ENCODE measurements at regions not wholly inside any gene's neighbourhood (a gene's known extent, or its start where the extent isn't known, plus 50 kb on each side); places are given as distances from the start of the nearest gene placed in this dataset.

GRCh38 chr2:11028407-11028916 lies 116.7 kb downstream of the KCNF1 start:
- FAIRE-seq (no peak), DNase-seq (ENCODE audit: low read depth in 1 of 2, low spot score in 2 of 2) (no peak)
- Histone ChIP-seq H2BK120ac (replicated peaks; ENCODE audit: low read depth, low read length) (no peak overlapping the region), H2BK12ac (ENCODE audit: low read depth, low read length) (no peak overlapping the region), H4K8ac (ENCODE audit: extremely low read depth, insufficient read depth, low read length) (no peak overlapping the region), H3K56ac (replicated peaks; ENCODE audit: insufficient read length, low read depth, low read length) (no peak overlapping the region), H2AK5ac (ENCODE audit: low read depth, low read length) (no peak overlapping the region), H3K4me2 (ENCODE audit: insufficient read depth in 1 of 2, low read depth in 2 of 2, low read length in 2 of 2) (no peak overlapping the region), H3K27ac (ENCODE audit: low read depth, low read length) (no peak overlapping the region), H4K91ac (replicated peaks; ENCODE audit: insufficient read length, low read length) (no peak overlapping the region), H4K20me1 (replicated peaks in 1 of 2; ENCODE audit: control insufficient read depth in 1 of 2, insufficient read depth in 2 of 2, low read length in 2 of 2) (no peaks in the 10 kb centered on the region), H3K27me3 (replicated peaks in 1 of 4; ENCODE audit: control insufficient read depth in 3 of 4, extremely low read depth in 1 of 4, insufficient read depth in 3 of 4, low read length in 3 of 4) (no peaks in the 10 kb centered on the region), H3K23ac (ENCODE audit: insufficient read length) (no peak overlapping the region), H2AFZ (ENCODE audit: low read length) (no peak overlapping the region), H3K4me1 (replicated peaks in 1 of 4; ENCODE audit: control insufficient read depth in 3 of 4, insufficient read depth in 4 of 4, low read length in 3 of 4) (no peaks in the 10 kb centered on the region), H3K36me3 (ENCODE audit: control insufficient read depth in 2 of 4, insufficient read depth in 4 of 4, low read length in 3 of 4) (no peaks in the 10 kb centered on the region), H2BK20ac (ENCODE audit: low read length) (no peak overlapping the region), H4K5ac (ENCODE audit: insufficient read length, low read depth, low read length) (no peak overlapping the region), H3K18ac (ENCODE audit: extremely low read depth, low read length) (no peak overlapping the region), H3K14ac (ENCODE audit: insufficient read length) (no peak overlapping the region), H3K4me3 (ENCODE audit: extremely low read depth in 1 of 4, insufficient read depth in 2 of 4, low read depth in 3 of 4, low read length in 4 of 4) (no peak overlapping the region), H3K4ac (replicated peaks; ENCODE audit: insufficient read length, low read depth, low read length) (no peak overlapping the region), H3K79me2 (ENCODE audit: control insufficient read depth in 1 of 2, insufficient read depth in 2 of 2, low read length in 2 of 2) (no peaks in the 10 kb centered on the region), H2BK15ac (ENCODE audit: low read length) (no peak overlapping the region), H3K9ac (replicated peaks in 1 of 4; ENCODE audit: extremely low read depth in 1 of 4, low read depth in 3 of 4, low read length in 3 of 4) (no peak overlapping the region), H3K23me2 (ENCODE audit: low read depth, low read length) (no peaks in the 10 kb centered on the region), H3K79me1 (ENCODE audit: low read depth, low read length) (no peaks in the 10 kb centered on the region), H2BK5ac (ENCODE audit: low read depth, low read length) (no peak overlapping the region), H3K9me3 (ENCODE audit: insufficient read depth in 2 of 2, low read depth in 1 of 2, low read length in 1 of 2) (peaks cover 0 to 3% of the 10 kb centered on the region in 2 experiments; a peak in 1 of 4 replicates)
- no peak for TF ChIP-seq POU5F1 (IDR thresholded peaks at IDR 0.05; ENCODE audit: low read depth, low read length)
- no peak for TF ChIP-seq CTBP2 (IDR thresholded peaks at IDR 0.05; ENCODE audit: borderline replicate concordance, insufficient read depth, insufficient read length, low read length)
- TF ChIP-seq SAP30 (IDR thresholded peaks at IDR 0.05; ENCODE audit: insufficient read depth, insufficient replicate concordance, low read length): no peak
- TF ChIP-seq MAFK (IDR thresholded peaks at IDR 0.05; ENCODE audit: low read depth, low read length): no peak
- no peak for TF ChIP-seq PHF8 (conservative IDR thresholded peaks at IDR 0.05; ENCODE audit: low read depth, low read length)
- no peak for TF ChIP-seq RFX5 (IDR thresholded peaks at IDR 0.05; ENCODE audit: borderline replicate concordance, low read depth, low read length)
- TF ChIP-seq SIRT6 (IDR thresholded peaks at IDR 0.05; ENCODE audit: low read length): no peak
- no peak for TF ChIP-seq GTF2F1 (IDR thresholded peaks at IDR 0.05; ENCODE audit: borderline replicate concordance, low read depth, low read length)
- TF ChIP-seq CBX8 (IDR thresholded peaks at IDR 0.05; ENCODE audit: borderline replicate concordance, low read depth, low read length): no peak
- TF ChIP-seq SIX5 (IDR thresholded peaks at IDR 0.05; ENCODE audit: low read depth, low read length): no peak
- no peak for TF ChIP-seq ATF3 (IDR thresholded peaks at IDR 0.05; ENCODE audit: insufficient read depth, low read depth, low read length)
- no peak for TF ChIP-seq POLR2AphosphoS5 (IDR thresholded peaks at IDR 0.05; ENCODE audit: low read depth, low read length)
- TF ChIP-seq EGR1 (IDR thresholded peaks at IDR 0.05; ENCODE audit: borderline replicate concordance, low read depth, low read length): no peak
- TF ChIP-seq HDAC6 (IDR thresholded peaks at IDR 0.05; ENCODE audit: low read depth, low read length): no peak
- 100% methylated on average over 2 of the region's 5 CpGs; no CpG with 5 or more reads in 1 of the 2 experiments for WGBS, 2 experiments (ENCODE audit: extremely low coverage in 1 of 2, insufficient coverage in 1 of 2, insufficient read length in 1 of 2, insufficient replicate concordance in 2 of 2, low coverage in 1 of 2, low lambda C conversion rate in 2 of 2, missing lambda C conversion rate in 1 of 2)
- ChIA-PET POLR2A (ENCODE audit: partially characterized antibody) (no interaction called here), CTCF (ENCODE audit: partially characterized antibody) (interaction anchor here (0.8 to 1.7 kb wide), 5 partner anchors 12 to 196 kb away, joined by 3 to 6 read pairs (median 4); no protein-coding TSS in a partner anchor)

All from H1 (cell line).